GM23338 (cell line): ENCODE measurements at regions not wholly inside any gene's neighbourhood (a gene's known extent, or its start where the extent isn't known, plus 50 kb on each side); places are given as distances from the start of the nearest gene placed in this dataset.

Experiments used
- ATAC-seq: fragments of 200-7000 bp; cut with Tn5 transposase; 3 replicates; pipeline ENCODE4 v1.9.1; 2020
- DNase-seq: peaks from one replicate; pipeline ENCODE4 v3.0.0-alpha.2; 2015; ENCODE audit warnings: low spot score
- H2AFZ ChIP-seq: fragments of 200-600 bp; sonication (generic); 2 replicates; pipeline ENCODE4 v1.8.0; 2016; ENCODE audit warnings: antibody characterized with exemption, mild to moderate bottlenecking, moderate library complexity
- H3F3A ChIP-seq: fragments of 200-600 bp; sonication (generic); replicated peaks from 2 replicates; pipeline ENCODE4 v1.8.0; 2017; ENCODE audit warnings: antibody characterized with exemption, mixed run types, low read depth
- H3K27ac ChIP-seq: fragments of 200-600 bp; sonication (generic); 2 replicates; pipeline ENCODE4 v1.6.1; 2016; ENCODE audit warnings: low read depth
- H3K27me3 ChIP-seq: fragments of 200-600 bp; sonication (generic); 2 replicates; pipeline ENCODE4 v1.8.0; 2016; ENCODE audit warnings: mild to moderate bottlenecking, mixed run types, moderate library complexity; ENCODE audit not compliant: insufficient read depth
- H3K36me3 ChIP-seq: fragments of 200-600 bp; sonication (generic); 2 replicates; pipeline ENCODE4 v1.8.0; 2016; ENCODE audit warnings: mild to moderate bottlenecking; ENCODE audit not compliant: insufficient read depth
- H3K4me1 ChIP-seq: fragments of 200-600 bp; sonication (generic); 2 replicates; pipeline ENCODE4 v1.8.0; 2016; ENCODE audit warnings: mild to moderate bottlenecking, moderate library complexity; ENCODE audit not compliant: insufficient read depth
- H3K4me2 ChIP-seq: fragments of 200-600 bp; sonication (generic); 2 replicates; pipeline ENCODE4 v1.7.1; 2017; ENCODE audit warnings: mixed run types
- H3K4me3 ChIP-seq: fragments of 200-600 bp; sonication (generic); 2 replicates; pipeline ENCODE4 v1.6.1; 2016; ENCODE audit warnings: mixed run types
- H3K79me2 ChIP-seq: fragments of 200-600 bp; sonication (generic); replicated peaks from 2 replicates; pipeline ENCODE4 v1.8.0; 2017; ENCODE audit warnings: mild to moderate bottlenecking; ENCODE audit not compliant: insufficient read depth
- H3K9me2 ChIP-seq: fragments of 200-600 bp; sonication (generic); 2 replicates; pipeline ENCODE4 v1.8.0; 2017; ENCODE audit not compliant: insufficient read depth
- H4K20me1 ChIP-seq: fragments of 200-600 bp; sonication (generic); replicated peaks from 2 replicates; pipeline ENCODE4 v1.8.0; 2017; ENCODE audit warnings: mild to moderate bottlenecking; ENCODE audit not compliant: insufficient read depth
- H3K27ac Mint-ChIP-seq: 2 replicates; pipeline ENCODE4 v1.8.0; 2020; ENCODE audit warnings: inconsistent platforms, mild to moderate bottlenecking, moderate library complexity, mixed read lengths
- H3K27me3 Mint-ChIP-seq: 3 replicates; pipeline ENCODE4 v1.8.0; 2022; ENCODE audit warnings: low read depth, mild to moderate bottlenecking, moderate library complexity, mixed read lengths, inconsistent platforms; ENCODE audit not compliant: insufficient read depth, poor library complexity
- H3K36me3 Mint-ChIP-seq: 3 replicates; pipeline ENCODE4 v1.8.0; 2021; ENCODE audit warnings: low read depth, mild to moderate bottlenecking, inconsistent platforms, moderate library complexity, mixed read lengths
- H3K4me1 Mint-ChIP-seq: 3 replicates; pipeline ENCODE4 v1.8.0; 2020; ENCODE audit warnings: mild to moderate bottlenecking, inconsistent platforms, mixed read lengths
- H3K4me3 Mint-ChIP-seq: 3 replicates; pipeline ENCODE4 v1.8.0; 2021; ENCODE audit warnings: moderate library complexity, mild to moderate bottlenecking, inconsistent platforms, mixed read lengths
- H3K9me3 Mint-ChIP-seq: 3 replicates; pipeline ENCODE4 v1.8.0; 2020; ENCODE audit warnings: moderate library complexity, mild to moderate bottlenecking, inconsistent platforms, mixed read lengths
- CREB1 ChIP-seq: fragments of 250-450 bp; sonication (Bioruptor Pico); IDR thresholded peaks from 2 replicates; pipeline ENCODE4 v1.5.0; 2020; ENCODE audit warnings: low read depth, mild to moderate bottlenecking, moderate library complexity
- EZH2phosphoT487 ChIP-seq: fragments of 200-600 bp; sonication (generic); IDR thresholded peaks from one replicate; pipeline ENCODE4 v1.8.1; 2018; ENCODE audit warnings: antibody characterized with exemption; ENCODE audit not compliant: unreplicated experiment
- JUNB ChIP-seq: IDR thresholded peaks from one replicate; pipeline ENCODE4 v1.6.1; 2016; ENCODE audit warnings: antibody characterized with exemption; ENCODE audit not compliant: unreplicated experiment
- NANOG ChIP-seq: IDR thresholded peaks from 2 replicates; pipeline ENCODE4 v1.6.1; 2016; ENCODE audit warnings: antibody characterized with exemption, borderline replicate concordance
- POLR2AphosphoS5 ChIP-seq: IDR thresholded peaks from 2 replicates; pipeline ENCODE4 v1.6.1; 2016; ENCODE audit warnings: antibody characterized with exemption, low read depth
- STAT1 ChIP-seq: IDR thresholded peaks from one replicate; pipeline ENCODE4 v1.6.1; 2016; ENCODE audit warnings: antibody characterized with exemption; ENCODE audit not compliant: unreplicated experiment
- ZNF114 ChIP-seq: fragments of 250-450 bp; sonication (Bioruptor Pico); IDR thresholded peaks from 2 replicates; pipeline ENCODE4 v1.5.0; 2020; ENCODE audit warnings: mild to moderate bottlenecking, moderate library complexity
- TF ChIP-seq, protein P1 (sequence below): IDR thresholded peaks from one replicate; pipeline ENCODE4 v1.6.1; 2018; ENCODE audit warnings: antibody characterized with exemption; ENCODE audit not compliant: unreplicated experiment
- TF ChIP-seq, protein P2 (sequence below): IDR thresholded peaks from 2 replicates; pipeline ENCODE4 v1.6.1; 2016; ENCODE audit warnings: antibody characterized with exemption
- TF ChIP-seq, protein P3 (sequence below): fragments of 250-450 bp; sonication (Bioruptor Pico); IDR thresholded peaks from 2 replicates; pipeline ENCODE4 v1.5.0; 2020; ENCODE audit warnings: mild to moderate bottlenecking, moderate library complexity

DNA sequence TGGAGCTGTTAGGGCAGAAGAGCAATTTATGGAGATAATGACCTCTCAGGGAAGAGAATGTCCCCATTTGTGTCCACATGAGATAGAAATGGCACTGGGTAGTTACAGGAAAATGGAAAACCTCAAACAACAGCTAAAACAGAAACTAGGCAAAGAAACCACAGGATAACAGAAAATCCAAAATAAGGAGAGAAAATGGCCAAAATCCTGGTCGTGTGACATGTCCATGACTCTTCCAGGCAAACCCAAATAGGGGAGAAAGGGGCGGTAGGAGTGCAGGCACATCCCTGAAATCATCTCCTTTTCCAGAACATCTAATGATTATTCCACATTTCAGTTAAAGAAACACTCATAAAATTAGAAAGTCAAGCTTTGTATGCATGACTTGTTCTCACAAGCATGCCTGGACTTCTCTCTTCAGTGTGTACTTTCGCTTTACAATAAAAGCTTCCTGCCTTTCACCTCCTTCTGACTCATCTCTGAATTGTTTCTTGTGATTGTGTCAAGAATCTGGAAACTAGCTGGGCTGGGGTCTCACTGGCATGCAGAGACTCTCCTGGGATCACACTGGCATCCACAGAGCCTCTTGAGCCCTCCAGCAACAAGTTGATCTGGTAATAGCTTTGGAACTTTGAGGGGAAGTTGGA is 171.4 kb upstream of the ZP4 start:
- H3F3A ChIP-seq: no peaks in the 10 kb centered on the region
- no peak overlapping the region for H3K27ac ChIP-seq
- no peaks in the 10 kb centered on the region for H3K36me3 ChIP-seq
- no peak overlapping the region for H3K4me3 ChIP-seq
- TF ChIP-seq EZH2phosphoT487: no peak
- no peak for TF ChIP-seq JUNB
- TF ChIP-seq, protein P1, sequence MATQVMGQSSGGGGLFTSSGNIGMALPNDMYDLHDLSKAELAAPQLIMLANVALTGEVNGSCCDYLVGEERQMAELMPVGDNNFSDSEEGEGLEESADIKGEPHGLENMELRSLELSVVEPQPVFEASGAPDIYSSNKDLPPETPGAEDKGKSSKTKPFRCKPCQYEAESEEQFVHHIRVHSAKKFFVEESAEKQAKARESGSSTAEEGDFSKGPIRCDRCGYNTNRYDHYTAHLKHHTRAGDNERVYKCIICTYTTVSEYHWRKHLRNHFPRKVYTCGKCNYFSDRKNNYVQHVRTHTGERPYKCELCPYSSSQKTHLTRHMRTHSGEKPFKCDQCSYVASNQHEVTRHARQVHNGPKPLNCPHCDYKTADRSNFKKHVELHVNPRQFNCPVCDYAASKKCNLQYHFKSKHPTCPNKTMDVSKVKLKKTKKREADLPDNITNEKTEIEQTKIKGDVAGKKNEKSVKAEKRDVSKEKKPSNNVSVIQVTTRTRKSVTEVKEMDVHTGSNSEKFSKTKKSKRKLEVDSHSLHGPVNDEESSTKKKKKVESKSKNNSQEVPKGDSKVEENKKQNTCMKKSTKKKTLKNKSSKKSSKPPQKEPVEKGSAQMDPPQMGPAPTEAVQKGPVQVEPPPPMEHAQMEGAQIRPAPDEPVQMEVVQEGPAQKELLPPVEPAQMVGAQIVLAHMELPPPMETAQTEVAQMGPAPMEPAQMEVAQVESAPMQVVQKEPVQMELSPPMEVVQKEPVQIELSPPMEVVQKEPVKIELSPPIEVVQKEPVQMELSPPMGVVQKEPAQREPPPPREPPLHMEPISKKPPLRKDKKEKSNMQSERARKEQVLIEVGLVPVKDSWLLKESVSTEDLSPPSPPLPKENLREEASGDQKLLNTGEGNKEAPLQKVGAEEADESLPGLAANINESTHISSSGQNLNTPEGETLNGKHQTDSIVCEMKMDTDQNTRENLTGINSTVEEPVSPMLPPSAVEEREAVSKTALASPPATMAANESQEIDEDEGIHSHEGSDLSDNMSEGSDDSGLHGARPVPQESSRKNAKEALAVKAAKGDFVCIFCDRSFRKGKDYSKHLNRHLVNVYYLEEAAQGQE: no peak
- TF ChIP-seq, protein P2, sequence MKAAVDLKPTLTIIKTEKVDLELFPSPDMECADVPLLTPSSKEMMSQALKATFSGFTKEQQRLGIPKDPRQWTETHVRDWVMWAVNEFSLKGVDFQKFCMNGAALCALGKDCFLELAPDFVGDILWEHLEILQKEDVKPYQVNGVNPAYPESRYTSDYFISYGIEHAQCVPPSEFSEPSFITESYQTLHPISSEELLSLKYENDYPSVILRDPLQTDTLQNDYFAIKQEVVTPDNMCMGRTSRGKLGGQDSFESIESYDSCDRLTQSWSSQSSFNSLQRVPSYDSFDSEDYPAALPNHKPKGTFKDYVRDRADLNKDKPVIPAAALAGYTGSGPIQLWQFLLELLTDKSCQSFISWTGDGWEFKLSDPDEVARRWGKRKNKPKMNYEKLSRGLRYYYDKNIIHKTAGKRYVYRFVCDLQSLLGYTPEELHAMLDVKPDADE: no peak
- no peak for TF ChIP-seq CREB1 (CRISPR knock-in tag)
- no peak for TF ChIP-seq ZNF114 (CRISPR knock-in tag)
- Mint-ChIP-seq H3K9me3 (peaks cover 27% of the 10 kb centered on the region), H3K4me1 (no peaks in the 10 kb centered on the region), H3K27ac (no peak overlapping the region), H3K27me3 (no peaks in the 10 kb centered on the region), H3K4me3 (no peak overlapping the region), H3K36me3 (peaks cover 24% of the 10 kb centered on the region)
- no peaks in the 10 kb centered on the region; the same call in none of the 2 replicates for H3K9me2 ChIP-seq
- H4K20me1 ChIP-seq: no peaks in the 10 kb centered on the region
- no peaks in the 10 kb centered on the region for H3K4me1 ChIP-seq
- no peaks in the 10 kb centered on the region for H3K27me3 ChIP-seq
- no peak for ATAC-seq
- H2AFZ ChIP-seq: 0 out of 2 replicates have a peak overlapping the region, but pooled peaks have one; percentile 28
- DNase-seq: no peak
- H3K79me2 ChIP-seq: no peaks in the 10 kb centered on the region
- H3K4me2 ChIP-seq: no peak overlapping the region

DNA sequence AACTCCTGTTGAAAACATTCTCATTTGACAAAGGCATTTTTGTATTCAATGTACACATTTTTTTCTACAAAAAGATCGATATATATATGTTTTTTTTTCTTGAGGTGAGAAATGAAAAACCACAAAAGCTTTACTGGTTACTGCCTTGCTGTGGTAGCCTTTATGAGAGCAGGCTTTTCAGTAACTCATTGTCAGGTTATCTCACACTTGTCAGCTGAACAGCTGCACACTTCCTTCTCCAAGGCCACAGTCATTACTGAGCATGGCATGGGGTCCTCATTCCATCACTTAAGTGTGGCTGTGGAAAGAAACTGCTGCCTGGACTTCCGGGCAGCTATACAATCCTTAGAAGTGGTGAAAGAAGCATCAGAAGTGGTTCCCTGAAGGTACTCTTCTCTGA is 169.3 kb upstream of the ZP4 start:
- Histone ChIP-seq H3K4me3 (no peak overlapping the region), H3K9me2 (no peaks in the 10 kb centered on the region; the same call in 1 of the 2 replicates), H3F3A (no peaks in the 10 kb centered on the region), H4K20me1 (no peaks in the 10 kb centered on the region), H3K27ac (no peak overlapping the region), H3K36me3 (no peaks in the 10 kb centered on the region), H2AFZ (no peak overlapping the region), H3K4me1 (no peaks in the 10 kb centered on the region), H3K79me2 (no peaks in the 10 kb centered on the region), H3K4me2 (no peak overlapping the region), H3K27me3 (no peaks in the 10 kb centered on the region)
- DNase-seq (no peak), ATAC-seq (no peak)
- H3K4me3 Mint-ChIP-seq: no peak overlapping the region
- no peaks in the 10 kb centered on the region for H3K27me3 Mint-ChIP-seq
- no peak overlapping the region for H3K27ac Mint-ChIP-seq
- peaks cover 30% of the 10 kb centered on the region for H3K36me3 Mint-ChIP-seq
- H3K4me1 Mint-ChIP-seq: peaks cover 6% of the 10 kb centered on the region
- H3K9me3 Mint-ChIP-seq: peaks cover 35% of the 10 kb centered on the region
- TF ChIP-seq STAT1: no peak
- TF ChIP-seq, protein P3, sequence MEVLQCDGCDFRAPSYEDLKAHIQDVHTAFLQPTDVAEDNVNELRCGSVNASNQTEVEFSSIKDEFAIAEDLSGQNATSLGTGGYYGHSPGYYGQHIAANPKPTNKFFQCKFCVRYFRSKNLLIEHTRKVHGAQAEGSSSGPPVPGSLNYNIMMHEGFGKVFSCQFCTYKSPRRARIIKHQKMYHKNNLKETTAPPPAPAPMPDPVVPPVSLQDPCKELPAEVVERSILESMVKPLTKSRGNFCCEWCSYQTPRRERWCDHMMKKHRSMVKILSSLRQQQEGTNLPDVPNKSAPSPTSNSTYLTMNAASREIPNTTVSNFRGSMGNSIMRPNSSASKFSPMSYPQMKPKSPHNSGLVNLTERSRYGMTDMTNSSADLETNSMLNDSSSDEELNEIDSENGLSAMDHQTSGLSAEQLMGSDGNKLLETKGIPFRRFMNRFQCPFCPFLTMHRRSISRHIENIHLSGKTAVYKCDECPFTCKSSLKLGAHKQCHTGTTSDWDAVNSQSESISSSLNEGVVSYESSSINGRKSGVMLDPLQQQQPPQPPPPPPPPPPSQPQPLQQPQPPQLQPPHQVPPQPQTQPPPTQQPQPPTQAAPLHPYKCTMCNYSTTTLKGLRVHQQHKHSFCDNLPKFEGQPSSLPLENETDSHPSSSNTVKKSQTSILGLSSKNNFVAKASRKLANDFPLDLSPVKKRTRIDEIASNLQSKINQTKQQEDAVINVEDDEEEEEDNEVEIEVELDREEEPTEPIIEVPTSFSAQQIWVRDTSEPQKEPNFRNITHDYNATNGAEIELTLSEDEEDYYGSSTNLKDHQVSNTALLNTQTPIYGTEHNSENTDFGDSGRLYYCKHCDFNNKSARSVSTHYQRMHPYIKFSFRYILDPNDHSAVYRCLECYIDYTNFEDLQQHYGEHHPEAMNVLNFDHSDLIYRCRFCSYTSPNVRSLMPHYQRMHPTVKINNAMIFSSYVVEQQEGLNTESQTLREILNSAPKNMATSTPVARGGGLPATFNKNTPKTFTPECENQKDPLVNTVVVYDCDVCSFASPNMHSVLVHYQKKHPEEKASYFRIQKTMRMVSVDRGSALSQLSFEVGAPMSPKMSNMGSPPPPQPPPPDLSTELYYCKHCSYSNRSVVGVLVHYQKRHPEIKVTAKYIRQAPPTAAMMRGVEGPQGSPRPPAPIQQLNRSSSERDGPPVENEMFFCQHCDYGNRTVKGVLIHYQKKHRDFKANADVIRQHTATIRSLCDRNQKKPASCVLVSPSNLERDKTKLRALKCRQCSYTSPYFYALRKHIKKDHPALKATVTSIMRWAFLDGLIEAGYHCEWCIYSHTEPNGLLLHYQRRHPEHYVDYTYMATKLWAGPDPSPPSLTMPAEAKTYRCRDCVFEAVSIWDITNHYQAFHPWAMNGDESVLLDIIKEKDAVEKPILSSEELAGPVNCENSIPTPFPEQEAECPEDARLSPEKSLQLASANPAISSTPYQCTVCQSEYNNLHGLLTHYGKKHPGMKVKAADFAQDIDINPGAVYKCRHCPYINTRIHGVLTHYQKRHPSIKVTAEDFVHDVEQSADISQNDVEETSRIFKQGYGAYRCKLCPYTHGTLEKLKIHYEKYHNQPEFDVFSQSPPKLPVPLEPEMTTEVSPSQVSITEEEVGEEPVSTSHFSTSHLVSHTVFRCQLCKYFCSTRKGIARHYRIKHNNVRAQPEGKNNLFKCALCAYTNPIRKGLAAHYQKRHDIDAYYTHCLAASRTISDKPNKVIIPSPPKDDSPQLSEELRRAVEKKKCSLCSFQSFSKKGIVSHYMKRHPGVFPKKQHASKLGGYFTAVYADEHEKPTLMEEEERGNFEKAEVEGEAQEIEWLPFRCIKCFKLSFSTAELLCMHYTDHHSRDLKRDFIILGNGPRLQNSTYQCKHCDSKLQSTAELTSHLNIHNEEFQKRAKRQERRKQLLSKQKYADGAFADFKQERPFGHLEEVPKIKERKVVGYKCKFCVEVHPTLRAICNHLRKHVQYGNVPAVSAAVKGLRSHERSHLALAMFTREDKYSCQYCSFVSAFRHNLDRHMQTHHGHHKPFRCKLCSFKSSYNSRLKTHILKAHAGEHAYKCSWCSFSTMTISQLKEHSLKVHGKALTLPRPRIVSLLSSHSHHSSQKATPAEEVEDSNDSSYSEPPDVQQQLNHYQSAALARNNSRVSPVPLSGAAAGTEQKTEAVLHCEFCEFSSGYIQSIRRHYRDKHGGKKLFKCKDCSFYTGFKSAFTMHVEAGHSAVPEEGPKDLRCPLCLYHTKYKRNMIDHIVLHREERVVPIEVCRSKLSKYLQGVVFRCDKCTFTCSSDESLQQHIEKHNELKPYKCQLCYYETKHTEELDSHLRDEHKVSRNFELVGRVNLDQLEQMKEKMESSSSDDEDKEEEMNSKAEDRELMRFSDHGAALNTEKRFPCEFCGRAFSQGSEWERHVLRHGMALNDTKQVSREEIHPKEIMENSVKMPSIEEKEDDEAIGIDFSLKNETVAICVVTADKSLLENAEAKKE (CRISPR knock-in tag): no peak
- no peak for TF ChIP-seq POLR2AphosphoS5
- no peak for TF ChIP-seq NANOG
- no peak for TF ChIP-seq JUNB
